Sigmoid colon (tissue), 4 donors: ENCODE measurements at regions not wholly inside any gene's neighbourhood (a gene's known extent, or its start where the extent isn't known, plus 50 kb on each side); places are given as distances from the start of the nearest gene placed in this dataset.

ENCODE experiments used
- CTCF ChIP-seq, 4 experiments: fragments of 450-650 bp in 3 of 4; fragments of 200-600 bp in 1 of 4; IDR thresholded peaks; one replicate each; pipeline ENCODE4 v1.5.1; 2016 to 2019; ENCODE audit warnings: antibody characterized with exemption in 4 of 4, mild to moderate bottlenecking in 3 of 4, moderate library complexity in 2 of 4
- EP300 ChIP-seq, 4 donors: sonication (generic); formaldehyde crosslinking; IDR thresholded peaks; one replicate each; pipeline ENCODE4 v1.6.1; 2017; ENCODE audit warnings: antibody characterized with exemption in 4 of 4
- POLR2A ChIP-seq, 2 donors: fragments of 450-650 bp; IDR thresholded peaks; one replicate each; pipeline ENCODE4 v1.6.1; 2016; ENCODE audit warnings: antibody characterized with exemption in 2 of 2, mild to moderate bottlenecking in 2 of 2, moderate library complexity in 2 of 2
- POLR2AphosphoS5 ChIP-seq, 4 donors: sonication (generic); formaldehyde crosslinking; IDR thresholded peaks; one replicate each; pipeline ENCODE4 v1.6.1; 2017; ENCODE audit warnings: antibody characterized with exemption in 4 of 4

DNA sequence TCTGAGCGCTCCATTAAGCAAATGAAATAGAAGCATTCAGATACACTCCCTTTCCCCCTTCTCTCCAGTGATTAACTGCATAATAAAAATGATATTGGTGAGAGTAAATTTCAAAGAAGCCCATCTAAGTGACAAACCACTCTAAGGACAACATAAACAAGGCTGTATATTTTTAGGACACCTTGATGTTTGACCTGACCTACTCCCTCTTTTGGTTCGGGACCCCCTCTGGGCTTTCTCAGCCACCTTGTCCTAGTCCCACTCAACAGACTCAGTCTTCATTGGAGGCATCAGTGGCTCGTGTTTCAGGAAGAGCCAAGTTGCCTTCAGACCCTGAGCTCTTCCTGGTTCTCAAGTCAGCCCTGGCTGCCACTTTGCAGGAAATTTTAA lies 182.3 kb upstream of the NCAM1 start:
- TF ChIP-seq POLR2A (IDR thresholded peaks at IDR 0.05): no peak
- TF ChIP-seq CTCF (IDR thresholded peaks at IDR 0.05): no peak
- TF ChIP-seq POLR2AphosphoS5 (IDR thresholded peaks at IDR 0.05): no peak
- TF ChIP-seq EP300 (IDR thresholded peaks at IDR 0.05): no peak
